ENCODE measurements at regions not wholly inside any gene's neighbourhood (a gene's known extent, or its start where the extent isn't known, plus 50 kb on each side); places are given as distances from the start of the nearest gene placed in this dataset.

DNA sequence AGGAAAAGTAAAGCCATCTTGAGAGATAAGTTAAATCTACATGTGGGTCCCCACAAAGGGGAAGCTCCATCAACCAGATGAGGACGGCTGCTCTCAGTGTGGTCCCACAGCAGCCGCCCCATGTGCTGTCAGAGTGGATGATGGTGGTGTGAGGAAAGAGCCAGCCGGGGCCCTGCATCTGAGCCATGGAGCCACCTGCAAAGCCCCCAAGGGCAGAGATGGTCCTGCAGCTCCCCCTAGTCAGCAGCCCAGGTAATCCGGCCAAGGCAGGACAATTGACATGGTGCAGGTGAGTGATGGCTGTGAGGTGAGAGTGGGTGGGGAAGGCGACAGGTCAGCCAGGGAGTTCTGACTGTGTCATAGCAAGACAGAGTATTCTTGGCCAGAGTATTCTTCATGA lies 458.8 kb downstream of the ICE1 start:
- no peaks in the 10 kb centered on the region for H3K9me3 ChIP-seq (ENCODE audit: insufficient read depth in 2 of 2, low read depth in 1 of 2, low read length in 1 of 2)
- H3K36me3 ChIP-seq (ENCODE audit: control insufficient read depth in 2 of 4, insufficient read depth in 4 of 4, low read length in 3 of 4): no peaks in the 10 kb centered on the region
- ChIA-PET POLR2A (ENCODE audit: partially characterized antibody) (no interaction called here), CTCF (ENCODE audit: partially characterized antibody) (interaction anchor here (0.6 to 6.3 kb wide), 23 partner anchors 8 to 695 kb away, joined by 3 to 42 read pairs (median 3); no protein-coding TSS in a partner anchor)
- H2AK5ac ChIP-seq (ENCODE audit: low read depth, low read length): no peak overlapping the region
- H3K18ac ChIP-seq (ENCODE audit: extremely low read depth, low read length): no peak overlapping the region
- H2BK12ac ChIP-seq (ENCODE audit: low read depth, low read length): no peak overlapping the region
- H3K79me1 ChIP-seq (ENCODE audit: low read depth, low read length): no peaks in the 10 kb centered on the region
- H3K23ac ChIP-seq (ENCODE audit: insufficient read length): no peak overlapping the region
- no peak overlapping the region for H3K4me2 ChIP-seq (ENCODE audit: insufficient read depth in 1 of 2, low read depth in 2 of 2, low read length in 2 of 2)
- no peak overlapping the region for H2BK5ac ChIP-seq (ENCODE audit: low read depth, low read length)
- H2BK15ac ChIP-seq (ENCODE audit: low read length): no peak overlapping the region
- H3K9ac ChIP-seq (replicated peaks in 1 of 4; ENCODE audit: extremely low read depth in 1 of 4, low read depth in 3 of 4, low read length in 3 of 4): no peak overlapping the region
- 67% methylated on average over 5 of the region's 5 CpGs; no CpG with 5 or more reads in 1 of the 2 experiments for WGBS, 2 experiments (ENCODE audit: extremely low coverage in 1 of 2, insufficient coverage in 1 of 2, insufficient read length in 1 of 2, insufficient replicate concordance in 2 of 2, low coverage in 1 of 2, low lambda C conversion rate in 2 of 2, missing lambda C conversion rate in 1 of 2)
- H2AFZ ChIP-seq (ENCODE audit: low read length): no peak overlapping the region
- H4K5ac ChIP-seq (ENCODE audit: insufficient read length, low read depth, low read length): no peak overlapping the region
- DNase-seq (ENCODE audit: low read depth in 1 of 2, low spot score in 2 of 2): peak; percentile 41 to 68
- no peaks in the 10 kb centered on the region for H4K20me1 ChIP-seq (replicated peaks in 1 of 2; ENCODE audit: control insufficient read depth in 1 of 2, insufficient read depth in 2 of 2, low read length in 2 of 2)
- no peak overlapping the region for H2BK120ac ChIP-seq (replicated peaks; ENCODE audit: low read depth, low read length)
- no peak overlapping the region for H3K56ac ChIP-seq (replicated peaks; ENCODE audit: insufficient read length, low read depth, low read length)
- H3K27ac ChIP-seq (ENCODE audit: low read depth, low read length): no peak overlapping the region
- H3K27me3 ChIP-seq (replicated peaks in 1 of 4; ENCODE audit: control insufficient read depth in 3 of 4, extremely low read depth in 1 of 4, insufficient read depth in 3 of 4, low read length in 3 of 4): no peaks in the 10 kb centered on the region
- no peaks in the 10 kb centered on the region for H3K4me1 ChIP-seq (replicated peaks in 1 of 4; ENCODE audit: control insufficient read depth in 3 of 4, insufficient read depth in 4 of 4, low read length in 3 of 4)
- no peak overlapping the region for H4K8ac ChIP-seq (ENCODE audit: extremely low read depth, insufficient read depth, low read length)
- H3K4me3 ChIP-seq (ENCODE audit: extremely low read depth in 1 of 4, insufficient read depth in 2 of 4, low read depth in 3 of 4, low read length in 4 of 4): no peak overlapping the region
- H3K23me2 ChIP-seq (ENCODE audit: low read depth, low read length): no peaks in the 10 kb centered on the region
- H3K79me2 ChIP-seq (ENCODE audit: control insufficient read depth in 1 of 2, insufficient read depth in 2 of 2, low read length in 2 of 2): no peaks in the 10 kb centered on the region
- no peak overlapping the region for H3K4ac ChIP-seq (replicated peaks; ENCODE audit: insufficient read length, low read depth, low read length)
- no peak for FAIRE-seq
- no peak overlapping the region for H4K91ac ChIP-seq (replicated peaks; ENCODE audit: insufficient read length, low read length)
- no peak overlapping the region for H2BK20ac ChIP-seq (ENCODE audit: low read length)
- no peak overlapping the region for H3K14ac ChIP-seq (ENCODE audit: insufficient read length)
- peak; percentile 69; the same call in 1 of the 2 replicates for TF ChIP-seq YY1 (IDR thresholded peaks at IDR 0.05; ENCODE audit: low read depth, low read length)
- TF ChIP-seq CBX8 (IDR thresholded peaks at IDR 0.05; ENCODE audit: borderline replicate concordance, low read depth, low read length): no peak
- TF ChIP-seq POU5F1 (IDR thresholded peaks at IDR 0.05; ENCODE audit: low read depth, low read length): no peak
- no peak for TF ChIP-seq POLR2A (IDR thresholded peaks at IDR 0.05; ENCODE audit: control extremely low read depth in 1 of 2, low read depth in 2 of 2, low read length in 2 of 2)
- TF ChIP-seq, protein P1, sequence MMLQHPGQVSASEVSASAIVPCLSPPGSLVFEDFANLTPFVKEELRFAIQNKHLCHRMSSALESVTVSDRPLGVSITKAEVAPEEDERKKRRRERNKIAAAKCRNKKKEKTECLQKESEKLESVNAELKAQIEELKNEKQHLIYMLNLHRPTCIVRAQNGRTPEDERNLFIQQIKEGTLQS (IDR thresholded peaks at IDR 0.05; ENCODE audit: insufficient read depth, low read depth, low read length): no peak
- TF ChIP-seq, protein P2, sequence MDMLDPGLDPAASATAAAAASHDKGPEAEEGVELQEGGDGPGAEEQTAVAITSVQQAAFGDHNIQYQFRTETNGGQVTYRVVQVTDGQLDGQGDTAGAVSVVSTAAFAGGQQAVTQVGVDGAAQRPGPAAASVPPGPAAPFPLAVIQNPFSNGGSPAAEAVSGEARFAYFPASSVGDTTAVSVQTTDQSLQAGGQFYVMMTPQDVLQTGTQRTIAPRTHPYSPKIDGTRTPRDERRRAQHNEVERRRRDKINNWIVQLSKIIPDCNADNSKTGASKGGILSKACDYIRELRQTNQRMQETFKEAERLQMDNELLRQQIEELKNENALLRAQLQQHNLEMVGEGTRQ (IDR thresholded peaks at IDR 0.05; ENCODE audit: low read length): no peak
- TF ChIP-seq, protein P3, sequence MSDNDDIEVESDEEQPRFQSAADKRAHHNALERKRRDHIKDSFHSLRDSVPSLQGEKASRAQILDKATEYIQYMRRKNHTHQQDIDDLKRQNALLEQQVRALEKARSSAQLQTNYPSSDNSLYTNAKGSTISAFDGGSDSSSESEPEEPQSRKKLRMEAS (IDR thresholded peaks at IDR 0.05): peak; percentile 82
- TF ChIP-seq KDM1A (IDR thresholded peaks at IDR 0.05; ENCODE audit: borderline replicate concordance, low read length): no peak
- TF ChIP-seq, protein P4, sequence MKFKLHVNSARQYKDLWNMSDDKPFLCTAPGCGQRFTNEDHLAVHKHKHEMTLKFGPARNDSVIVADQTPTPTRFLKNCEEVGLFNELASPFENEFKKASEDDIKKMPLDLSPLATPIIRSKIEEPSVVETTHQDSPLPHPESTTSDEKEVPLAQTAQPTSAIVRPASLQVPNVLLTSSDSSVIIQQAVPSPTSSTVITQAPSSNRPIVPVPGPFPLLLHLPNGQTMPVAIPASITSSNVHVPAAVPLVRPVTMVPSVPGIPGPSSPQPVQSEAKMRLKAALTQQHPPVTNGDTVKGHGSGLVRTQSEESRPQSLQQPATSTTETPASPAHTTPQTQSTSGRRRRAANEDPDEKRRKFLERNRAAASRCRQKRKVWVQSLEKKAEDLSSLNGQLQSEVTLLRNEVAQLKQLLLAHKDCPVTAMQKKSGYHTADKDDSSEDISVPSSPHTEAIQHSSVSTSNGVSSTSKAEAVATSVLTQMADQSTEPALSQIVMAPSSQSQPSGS (IDR thresholded peaks at IDR 0.05; ENCODE audit: low read length): no peak
- no peak for TF ChIP-seq RNF2 (IDR thresholded peaks at IDR 0.05; ENCODE audit: borderline replicate concordance, low read depth, low read length, missing control alignments, poor library complexity, severe bottlenecking)
- TF ChIP-seq KDM4A (IDR thresholded peaks at IDR 0.05; ENCODE audit: low read depth, low read length, severe bottlenecking): no peak

All from H1 (cell line).